PFSK-1 (cell line): ENCODE measurements at regions not wholly inside any gene's neighbourhood (a gene's known extent, or its start where the extent isn't known, plus 50 kb on each side); places are given as distances from the start of the nearest gene placed in this dataset.

Experiments
- FOXP2 ChIP-seq: optimal IDR thresholded peaks from 2 replicates; pipeline ENCODE3; 2011; ENCODE audit warnings: borderline replicate concordance, control low read depth, inconsistent platforms; ENCODE audit not compliant: insufficient read depth; ENCODE audit errors: extremely low read length, extremely low read depth
- POLR2AphosphoS5 ChIP-seq: IDR thresholded peaks from 2 replicates; pipeline ENCODE4 v1.6.1; 2012; ENCODE audit warnings: low read depth, mild to moderate bottlenecking, control low read depth, low read length, moderate library complexity
- SIN3A ChIP-seq: IDR thresholded peaks from 2 replicates; pipeline ENCODE4 v1.6.1; 2012; ENCODE audit warnings: mild to moderate bottlenecking, low read length, moderate library complexity, borderline replicate concordance; ENCODE audit not compliant: insufficient read depth
- TAF1 ChIP-seq: IDR thresholded peaks from 2 replicates; pipeline ENCODE4 v1.6.1; 2012; ENCODE audit warnings: low read length, control low read depth, borderline replicate concordance; ENCODE audit not compliant: insufficient read depth
- TF ChIP-seq, protein P1 (sequence below), 2 experiments: IDR thresholded peaks; 2 replicates each; pipeline versions ENCODE4 v1.6.1 to v1.8.0; 2011 to 2012; ENCODE audit warnings: low read depth in 2 of 2, low read length in 2 of 2, control low read depth in 1 of 2, inconsistent platforms in 1 of 2, mild to moderate bottlenecking in 1 of 2, moderate library complexity in 1 of 2; ENCODE audit not compliant: insufficient read depth in 1 of 2

DNA sequence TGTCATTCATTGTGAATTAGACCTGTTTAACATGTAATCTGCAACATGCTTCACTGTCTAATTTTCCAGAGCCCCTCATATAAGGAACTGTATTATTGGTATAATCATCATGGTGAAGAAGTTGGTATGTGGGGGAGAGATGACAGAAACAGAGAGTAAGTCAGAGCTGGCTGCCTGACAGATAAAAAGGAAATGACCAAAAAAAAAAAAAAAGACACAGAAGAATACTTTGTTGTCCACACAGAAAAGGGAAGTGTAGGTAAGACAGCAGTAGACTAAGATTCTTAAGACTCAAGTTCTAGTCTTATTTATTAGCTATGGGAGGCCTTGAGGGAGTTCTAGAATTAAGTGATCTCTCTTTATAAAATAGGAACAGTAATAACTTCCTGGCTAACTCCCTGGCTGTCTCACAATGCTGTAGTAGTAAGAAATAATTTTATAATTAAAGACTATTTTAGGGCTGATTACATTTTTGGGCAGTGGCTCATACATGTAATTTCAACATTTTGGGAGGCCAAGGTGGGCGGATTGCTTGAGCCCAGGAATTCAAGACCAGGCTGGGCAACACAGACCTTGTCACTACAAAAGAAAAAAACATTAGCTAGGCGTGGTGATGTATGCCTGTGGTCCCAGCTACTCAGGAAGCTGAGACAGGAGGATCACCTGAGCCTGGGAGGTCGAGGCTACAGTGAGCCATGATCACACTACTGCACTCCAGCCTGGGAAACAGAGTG is 102.5 kb downstream of the PRL start:
- TF ChIP-seq FOXP2 (no peak), TAF1 (no peak)
- TF ChIP-seq, protein P1, sequence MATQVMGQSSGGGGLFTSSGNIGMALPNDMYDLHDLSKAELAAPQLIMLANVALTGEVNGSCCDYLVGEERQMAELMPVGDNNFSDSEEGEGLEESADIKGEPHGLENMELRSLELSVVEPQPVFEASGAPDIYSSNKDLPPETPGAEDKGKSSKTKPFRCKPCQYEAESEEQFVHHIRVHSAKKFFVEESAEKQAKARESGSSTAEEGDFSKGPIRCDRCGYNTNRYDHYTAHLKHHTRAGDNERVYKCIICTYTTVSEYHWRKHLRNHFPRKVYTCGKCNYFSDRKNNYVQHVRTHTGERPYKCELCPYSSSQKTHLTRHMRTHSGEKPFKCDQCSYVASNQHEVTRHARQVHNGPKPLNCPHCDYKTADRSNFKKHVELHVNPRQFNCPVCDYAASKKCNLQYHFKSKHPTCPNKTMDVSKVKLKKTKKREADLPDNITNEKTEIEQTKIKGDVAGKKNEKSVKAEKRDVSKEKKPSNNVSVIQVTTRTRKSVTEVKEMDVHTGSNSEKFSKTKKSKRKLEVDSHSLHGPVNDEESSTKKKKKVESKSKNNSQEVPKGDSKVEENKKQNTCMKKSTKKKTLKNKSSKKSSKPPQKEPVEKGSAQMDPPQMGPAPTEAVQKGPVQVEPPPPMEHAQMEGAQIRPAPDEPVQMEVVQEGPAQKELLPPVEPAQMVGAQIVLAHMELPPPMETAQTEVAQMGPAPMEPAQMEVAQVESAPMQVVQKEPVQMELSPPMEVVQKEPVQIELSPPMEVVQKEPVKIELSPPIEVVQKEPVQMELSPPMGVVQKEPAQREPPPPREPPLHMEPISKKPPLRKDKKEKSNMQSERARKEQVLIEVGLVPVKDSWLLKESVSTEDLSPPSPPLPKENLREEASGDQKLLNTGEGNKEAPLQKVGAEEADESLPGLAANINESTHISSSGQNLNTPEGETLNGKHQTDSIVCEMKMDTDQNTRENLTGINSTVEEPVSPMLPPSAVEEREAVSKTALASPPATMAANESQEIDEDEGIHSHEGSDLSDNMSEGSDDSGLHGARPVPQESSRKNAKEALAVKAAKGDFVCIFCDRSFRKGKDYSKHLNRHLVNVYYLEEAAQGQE (IDR thresholded peaks at IDR 0.05; ENCODE audit: insufficient read depth in 1 of 2, low read depth in 2 of 2, low read length in 2 of 2), result no peak

DNA sequence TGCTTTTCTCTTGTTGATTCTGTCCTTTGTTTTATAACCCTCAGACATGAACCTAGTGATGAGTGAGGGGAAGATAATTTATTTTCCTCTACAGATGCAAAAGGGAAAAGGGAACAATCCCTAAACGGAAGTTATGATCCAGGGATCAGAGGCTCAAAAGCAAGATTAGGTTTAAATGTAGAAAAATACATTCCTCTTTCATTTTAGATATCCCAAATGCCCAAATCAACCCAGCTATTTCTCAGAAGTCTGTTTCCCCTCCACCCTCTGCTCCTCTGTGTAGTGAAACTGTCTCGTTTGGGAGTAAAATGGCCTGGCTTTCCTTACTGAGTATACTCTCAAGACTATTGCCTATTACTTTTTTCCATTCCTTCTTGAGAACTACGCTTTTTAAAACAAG is 97.1 kb downstream of the PRL start:
- TF ChIP-seq FOXP2 (no peak), POLR2AphosphoS5 (no peak), TAF1 (no peak), SIN3A (no peak)
- TF ChIP-seq, protein P1 (IDR thresholded peaks at IDR 0.05; ENCODE audit: insufficient read depth in 1 of 2, low read depth in 2 of 2, low read length in 2 of 2), result no peak

DNA sequence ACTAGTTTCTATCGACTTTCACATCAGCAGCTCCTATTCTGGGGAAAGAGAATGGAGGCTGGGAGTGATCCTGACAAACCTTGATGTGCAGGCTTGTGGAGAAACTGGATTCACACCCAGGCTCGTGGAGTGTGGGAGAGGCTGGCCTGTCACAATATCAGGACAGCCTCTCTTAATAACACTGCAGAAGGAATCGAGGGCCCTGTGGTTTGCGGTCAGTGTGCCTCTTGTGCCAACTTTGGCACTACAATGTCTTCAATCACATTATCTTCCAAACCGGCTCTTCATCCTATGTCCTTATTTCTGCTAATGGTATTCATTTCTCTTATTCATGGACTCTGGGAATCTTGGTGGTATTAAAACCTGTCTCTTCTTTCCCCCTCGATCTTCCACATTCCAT is 92.7 kb downstream of the PRL start:
- no peak for TF ChIP-seq POLR2AphosphoS5
- no peak for TF ChIP-seq SIN3A
- no peak for TF ChIP-seq FOXP2
- no peak for TF ChIP-seq TAF1
- TF ChIP-seq, protein P1 (IDR thresholded peaks at IDR 0.05; ENCODE audit: insufficient read depth in 1 of 2, low read depth in 2 of 2, low read length in 2 of 2), result no peak

DNA sequence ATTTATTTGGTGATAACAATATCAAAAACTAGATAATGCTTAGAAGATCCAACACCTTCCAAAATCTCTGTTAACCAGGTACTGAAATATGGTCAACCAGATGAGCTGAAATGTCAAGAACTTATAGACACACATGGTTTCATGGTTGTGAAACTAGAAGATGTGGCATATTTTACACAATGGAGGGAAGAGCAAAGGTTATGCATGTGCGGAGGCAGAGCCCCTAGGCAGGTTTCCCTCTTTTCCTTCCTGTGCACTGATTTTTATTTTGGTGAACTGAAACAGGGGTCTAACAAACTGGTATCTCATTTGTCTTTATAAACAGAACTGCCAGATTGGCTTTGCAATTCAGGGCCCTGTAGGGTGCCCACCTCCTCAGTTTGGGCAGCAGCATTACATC is 91.6 kb downstream of the PRL start:
- TF ChIP-seq SIN3A (no peak), FOXP2 (no peak), POLR2AphosphoS5 (no peak), TAF1 (no peak)
- TF ChIP-seq, protein P1 (IDR thresholded peaks at IDR 0.05; ENCODE audit: insufficient read depth in 1 of 2, low read depth in 2 of 2, low read length in 2 of 2), result no peak

DNA sequence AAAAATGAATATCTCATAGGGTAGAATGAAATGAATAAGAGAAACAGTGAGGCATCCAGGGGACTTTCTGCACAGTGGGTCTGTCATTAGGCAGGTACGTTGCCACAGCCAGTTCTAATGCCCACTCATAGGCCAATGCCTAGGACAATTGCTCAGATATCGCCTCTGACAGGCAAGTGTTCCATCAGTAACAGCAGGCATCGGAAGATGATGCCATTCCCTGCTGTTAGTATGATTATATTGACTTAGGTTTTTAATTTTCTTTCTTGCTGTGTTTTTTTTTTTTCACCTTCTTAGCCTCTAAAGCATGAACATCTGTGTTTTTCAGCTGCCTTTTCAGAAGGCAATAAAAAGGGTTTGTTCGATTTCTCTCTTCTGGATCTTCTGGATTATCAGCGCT is 90.7 kb downstream of the PRL start:
- TF ChIP-seq FOXP2 (no peak), SIN3A (no peak), TAF1 (no peak), POLR2AphosphoS5 (no peak)
- TF ChIP-seq, protein P1 (IDR thresholded peaks at IDR 0.05; ENCODE audit: insufficient read depth in 1 of 2, low read depth in 2 of 2, low read length in 2 of 2), result no peak
